ENCODE measurements at regions not wholly inside any gene's neighbourhood (a gene's known extent, or its start where the extent isn't known, plus 50 kb on each side); places are given as distances from the start of the nearest gene placed in this dataset.

GRCh38 chr13:48892053-48892687 is 83.5 kb upstream of the FNDC3A start:
- ATAC-seq (ENCODE audit: insufficient read depth, low FRiP score) (peak; percentile 77), DNase-seq (peak in 1 of 3 donors; percentile 16)
- H3K27me3 ChIP-seq (ENCODE audit: control insufficient read depth in 3 of 3, insufficient read depth in 3 of 3, low read length in 2 of 3) = no peaks in the 10 kb centered on the region
- peaks cover 0 to 3% (median 0%) of the 10 kb centered on the region in 5 donors for H3K4me1 ChIP-seq (ENCODE audit: control insufficient read depth in 5 of 5, insufficient read depth in 5 of 5, low read length in 5 of 5)
- no peaks in the 10 kb centered on the region for H3K9me3 ChIP-seq (ENCODE audit: control insufficient read depth in 4 of 4, insufficient read depth in 3 of 4, low read length in 3 of 4)
- no peak overlapping the region for H3K4me3 ChIP-seq
- WGBS, 2 donors = 45 to 46% methylated on average over 2 of the region's 2 CpGs
- TF ChIP-seq CTCF (IDR thresholded peaks at IDR 0.05; ENCODE audit: control extremely low read depth, extremely low read depth) = no peak
- no peaks in the 10 kb centered on the region for H3K36me3 ChIP-seq (ENCODE audit: control insufficient read depth in 4 of 4, insufficient read depth in 4 of 4, low read length in 4 of 4)
- peak overlapping the region in 1 of 2 donors; percentile 73 for H3K27ac ChIP-seq (ENCODE audit: low read depth in 1 of 2, low read length in 1 of 2)
- H3K9ac ChIP-seq (ENCODE audit: insufficient read depth in 1 of 2, low read length in 2 of 2) = no peak overlapping the region

- peaks cover 0 to 3% (median 0%) of the 10 kb centered on the region in 5 donors for H3K4me1 ChIP-seq (ENCODE audit: control insufficient read depth in 5 of 5, insufficient read depth in 5 of 5, low read length in 5 of 5)
- H3K9ac ChIP-seq (ENCODE audit: insufficient read depth in 1 of 2, low read length in 2 of 2) = no peak overlapping the region
- WGBS, 2 donors = 52 to 73% methylated on average over 3 of the region's 3 CpGs
- no peaks in the 10 kb centered on the region for H3K36me3 ChIP-seq (ENCODE audit: control insufficient read depth in 4 of 4, insufficient read depth in 4 of 4, low read length in 4 of 4)
- DNase-seq (no peak), ATAC-seq (ENCODE audit: insufficient read depth, low FRiP score) (no peak)
- no peak for TF ChIP-seq CTCF (IDR thresholded peaks at IDR 0.05; ENCODE audit: control extremely low read depth, extremely low read depth)
- H3K27me3 ChIP-seq (ENCODE audit: control insufficient read depth in 3 of 3, insufficient read depth in 3 of 3, low read length in 2 of 3) = no peaks in the 10 kb centered on the region
- no peak overlapping the region for H3K4me3 ChIP-seq
- peak overlapping the region in 1 of 2 donors; percentile 57 for H3K27ac ChIP-seq (ENCODE audit: low read depth in 1 of 2, low read length in 1 of 2)
- H3K9me3 ChIP-seq (ENCODE audit: control insufficient read depth in 4 of 4, insufficient read depth in 3 of 4, low read length in 3 of 4) = no peaks in the 10 kb centered on the region
Observed at GRCh38 chr13:48892688-48893075, 83.0 kb upstream of the FNDC3A start.

- Histone ChIP-seq H3K9ac (ENCODE audit: insufficient read depth in 1 of 2, low read length in 2 of 2) (no peak overlapping the region), H3K27ac (ENCODE audit: low read depth in 1 of 2, low read length in 1 of 2) (no peak overlapping the region), H3K36me3 (ENCODE audit: control insufficient read depth in 4 of 4, insufficient read depth in 4 of 4, low read length in 4 of 4) (no peaks in the 10 kb centered on the region), H3K4me3 (no peak overlapping the region), H3K4me1 (ENCODE audit: control insufficient read depth in 5 of 5, insufficient read depth in 5 of 5, low read length in 5 of 5) (peaks cover 0 to 3% (median 0%) of the 10 kb centered on the region in 5 donors), H3K9me3 (ENCODE audit: control insufficient read depth in 4 of 4, insufficient read depth in 3 of 4, low read length in 3 of 4) (no peaks in the 10 kb centered on the region), H3K27me3 (ENCODE audit: control insufficient read depth in 3 of 3, insufficient read depth in 3 of 3, low read length in 2 of 3) (no peaks in the 10 kb centered on the region)
- TF ChIP-seq CTCF (IDR thresholded peaks at IDR 0.05; ENCODE audit: control extremely low read depth, extremely low read depth) = no peak
- no peak for ATAC-seq (ENCODE audit: insufficient read depth, low FRiP score)
- DNase-seq = no peak
Observed at GRCh38 chr13:48896312-48896711, 79.4 kb upstream of the FNDC3A start.

GRCh38 chr13:48901781-48902180 is 73.9 kb upstream of the FNDC3A start:
- DNase-seq (no peak), ATAC-seq (ENCODE audit: insufficient read depth, low FRiP score) (no peak)
- Histone ChIP-seq H3K9me3 (ENCODE audit: control insufficient read depth in 4 of 4, insufficient read depth in 3 of 4, low read length in 3 of 4) (no peaks in the 10 kb centered on the region), H3K4me3 (no peak overlapping the region), H3K4me1 (ENCODE audit: control insufficient read depth in 5 of 5, insufficient read depth in 5 of 5, low read length in 5 of 5) (peaks cover 0 to 3% (median 0%) of the 10 kb centered on the region in 5 donors), H3K9ac (ENCODE audit: insufficient read depth in 1 of 2, low read length in 2 of 2) (no peak overlapping the region), H3K36me3 (ENCODE audit: control insufficient read depth in 4 of 4, insufficient read depth in 4 of 4, low read length in 4 of 4) (no peaks in the 10 kb centered on the region), H3K27ac (ENCODE audit: low read depth in 1 of 2, low read length in 1 of 2) (no peak overlapping the region), H3K27me3 (ENCODE audit: control insufficient read depth in 3 of 3, insufficient read depth in 3 of 3, low read length in 2 of 3) (no peaks in the 10 kb centered on the region)
- TF ChIP-seq CTCF (IDR thresholded peaks at IDR 0.05; ENCODE audit: control extremely low read depth, extremely low read depth) = no peak

Data from lung (tissue), 11 donors.